Activated CD4-positive, CD25-positive, alpha-beta regulatory T cell treated with anti-CD3 and anti-CD28 coated beads, Interleukin-2, amount 50 U/mL, for 72 hours (primary cell): ENCODE measurements at regions not wholly inside any gene's neighbourhood (a gene's known extent, or its start where the extent isn't known, plus 50 kb on each side); places are given as distances from the start of the nearest gene placed in this dataset.
"Not testable (repeated sequence)": the region's sequence is repeated elsewhere in the genome, so short reads cannot be mapped to it uniquely, and the experiment has no call there.

ENCODE experiments used
- DNase-seq: peaks from one replicate; pipeline ENCODE4 v3.0.0; 2021

DNA sequence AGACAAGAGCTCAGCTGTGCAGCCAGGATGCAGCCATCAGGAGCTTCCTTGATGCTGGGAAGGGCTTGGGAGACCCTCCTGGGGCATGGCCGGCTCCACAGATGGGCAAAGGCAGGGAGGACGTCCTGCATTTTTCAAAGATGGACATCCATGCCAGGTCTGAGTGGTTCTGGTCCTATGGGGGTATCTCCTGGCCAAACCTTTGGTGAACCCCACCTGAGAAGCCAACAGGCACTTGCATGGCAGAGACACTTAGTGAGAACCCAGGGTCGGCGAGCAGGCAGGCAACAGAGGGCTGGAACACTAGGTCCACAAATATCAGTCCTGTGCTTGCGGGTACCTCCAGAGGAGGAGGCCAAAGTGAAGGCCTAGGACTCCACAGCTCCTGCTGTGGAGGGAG, 70.0 kb downstream of the KCTD15 start:
- DNase-seq: no peak

DNA sequence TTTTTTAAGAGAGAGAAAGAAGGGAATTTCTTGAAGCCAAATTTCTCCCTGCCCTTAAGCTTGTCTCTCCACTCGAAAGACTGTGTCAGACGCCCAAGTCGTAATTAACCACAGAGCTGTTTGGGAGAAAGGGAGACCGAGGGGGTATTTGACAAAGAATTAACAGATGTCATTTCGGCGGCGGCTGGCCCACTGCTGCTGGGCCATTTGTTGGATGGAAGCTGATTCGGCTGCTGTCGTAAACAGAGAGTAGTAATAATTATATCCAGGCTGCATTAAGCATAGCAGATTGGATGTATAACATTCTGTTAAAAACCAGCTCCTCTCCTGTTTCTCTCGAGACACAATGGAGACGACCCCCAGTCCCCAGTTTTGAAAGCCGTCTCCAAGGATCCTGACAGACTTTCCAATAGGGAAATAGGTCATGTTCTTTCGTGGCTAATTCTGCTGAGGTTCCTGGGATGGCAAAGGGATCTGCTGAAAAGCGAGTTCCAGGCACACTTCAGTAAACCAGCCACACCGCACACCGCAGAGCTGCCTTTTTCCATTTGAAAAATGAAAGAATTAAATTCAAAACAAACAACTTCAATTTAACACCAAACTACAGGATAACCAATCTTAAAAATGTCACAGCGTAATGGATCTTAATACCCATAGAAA, 71.5 kb downstream of the KCTD15 start:
- no peak for DNase-seq

DNA sequence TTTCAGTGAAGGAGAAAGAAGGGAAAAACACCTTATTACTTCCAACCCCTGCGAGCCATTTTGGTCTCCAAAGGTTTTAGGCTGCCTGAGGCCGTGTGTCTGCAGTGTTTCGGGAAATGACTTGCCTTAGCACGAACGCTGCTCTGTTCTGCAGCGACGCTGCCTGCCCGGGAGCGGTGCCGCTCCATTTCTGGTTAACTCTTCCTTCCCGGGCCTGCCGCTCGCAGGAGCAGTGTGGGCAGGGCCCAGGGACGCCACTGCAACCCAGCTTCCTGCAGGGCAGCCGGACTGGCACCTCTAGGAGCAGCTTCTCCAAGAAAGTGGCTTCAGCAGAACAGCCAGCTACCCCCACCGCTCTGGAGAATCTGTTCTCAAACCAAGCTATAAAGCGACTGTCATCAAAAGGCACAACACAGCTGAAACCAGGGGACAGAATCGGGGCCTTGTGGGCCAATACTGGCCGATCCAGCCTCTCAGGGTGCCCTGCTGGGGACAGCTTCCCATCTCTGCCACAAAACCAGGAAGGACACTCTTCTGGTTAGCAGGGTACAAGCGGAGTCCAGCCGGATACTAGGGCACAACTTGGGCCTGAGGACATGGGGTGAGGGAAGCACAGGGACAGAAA, 72.2 kb downstream of the KCTD15 start:
- no peak for DNase-seq

DNA sequence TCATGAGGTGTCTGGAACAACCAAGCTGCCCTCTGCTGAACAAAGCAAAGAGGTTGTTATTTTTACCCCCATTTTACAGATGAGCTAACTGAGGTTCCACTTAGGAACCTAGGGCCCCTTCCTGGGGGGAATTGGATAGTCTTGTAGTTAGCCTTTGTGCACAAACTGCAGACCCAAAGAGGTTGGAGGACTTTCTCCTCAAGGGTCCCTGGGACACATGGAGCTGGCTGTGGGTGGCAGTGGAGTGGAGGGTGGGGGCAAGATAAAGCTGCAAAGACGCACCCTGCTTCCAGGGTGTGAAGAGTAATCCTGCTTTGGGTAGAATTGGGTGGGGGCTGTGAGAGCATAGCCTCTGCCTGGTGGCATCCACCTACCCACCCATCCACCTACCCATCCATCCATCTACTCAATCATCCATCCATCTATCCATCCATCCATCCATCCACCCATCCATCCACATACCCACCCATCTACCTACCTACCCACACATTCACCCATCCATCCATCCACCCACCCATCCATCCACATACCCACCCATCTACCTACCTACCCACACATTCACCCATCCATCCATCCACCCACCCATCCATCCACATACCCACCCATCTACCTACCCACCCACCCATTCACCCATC, 73.7 kb downstream of the KCTD15 start:
- not testable (repeated sequence) for DNase-seq

DNA sequence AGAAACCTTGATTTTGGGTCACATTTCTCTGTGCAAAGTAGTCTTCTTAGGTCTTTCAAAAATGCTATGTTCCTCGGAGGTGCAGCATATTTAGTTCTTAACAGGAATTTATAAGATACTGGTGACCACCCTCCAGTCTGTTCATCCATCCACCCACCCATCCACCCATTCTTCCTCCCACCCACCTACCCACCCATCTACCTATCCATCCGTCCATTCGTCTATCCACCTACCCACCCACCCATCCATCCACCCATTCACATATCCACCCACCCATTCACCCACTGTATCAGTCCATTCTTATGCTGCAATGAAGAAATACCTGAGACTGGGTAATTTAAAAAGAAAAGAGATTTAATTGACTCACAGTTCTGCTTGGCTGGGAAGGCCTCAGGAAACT, 74.9 kb downstream of the KCTD15 start:
- DNase-seq: no peak

DNA sequence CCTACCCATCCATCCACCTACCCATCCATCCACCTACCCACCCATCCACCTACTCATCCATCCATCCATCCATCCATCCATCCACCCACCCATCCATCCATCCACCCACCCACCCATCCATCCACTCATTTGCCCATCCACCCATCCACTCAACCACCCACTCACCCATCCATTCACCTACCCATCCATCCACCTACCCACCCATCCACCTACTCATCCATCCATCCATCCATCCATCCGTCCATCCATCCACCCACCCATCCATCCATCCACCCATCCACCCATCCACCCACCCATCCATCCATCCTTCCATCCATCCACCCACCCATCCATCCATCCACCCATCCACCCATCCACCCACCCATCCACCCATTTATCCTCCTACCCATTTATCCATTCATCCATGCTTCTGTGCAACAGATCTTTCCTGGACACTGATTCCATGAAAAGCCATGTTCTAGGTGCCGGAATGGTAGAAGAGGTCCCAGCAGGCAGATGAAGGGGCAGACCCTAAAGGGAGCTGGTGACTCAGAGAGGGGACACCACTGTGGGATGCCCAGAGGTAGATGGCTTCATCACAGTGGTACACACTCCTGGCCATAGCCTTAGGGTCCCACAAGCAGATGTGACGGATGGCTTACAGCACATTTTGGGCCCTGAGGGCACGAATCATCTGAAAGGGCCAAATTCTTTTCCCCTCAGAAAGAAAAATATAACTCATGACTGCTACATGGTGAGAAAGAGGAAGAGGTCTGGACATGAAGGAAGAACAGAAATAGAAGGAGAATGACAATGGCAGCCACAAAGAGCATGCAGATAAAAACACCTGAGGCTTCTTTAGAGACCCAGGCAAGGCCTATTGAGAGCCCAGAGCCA, 76.0 kb downstream of the KCTD15 start:
- DNase-seq: no peak

DNA sequence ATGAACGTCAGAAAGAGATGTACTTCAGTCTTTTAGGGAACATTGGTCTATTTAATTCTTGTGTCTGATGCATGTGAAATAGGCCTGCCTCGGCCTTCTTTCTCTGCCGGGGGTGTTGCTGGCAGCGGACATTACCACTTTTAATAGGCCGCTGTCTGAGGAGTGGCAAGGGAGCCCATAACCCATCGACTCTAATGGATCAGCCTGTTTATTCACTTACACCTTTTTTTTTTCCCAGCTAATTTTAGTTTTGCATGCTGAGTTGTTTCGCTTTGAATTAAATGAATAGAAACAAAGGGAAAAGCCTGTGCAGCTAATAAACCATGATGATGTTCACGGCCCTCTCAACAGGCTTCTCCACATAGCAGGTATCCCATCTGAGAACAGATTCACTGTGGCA, 78.4 kb downstream of the KCTD15 start:
- no peak for DNase-seq

DNA sequence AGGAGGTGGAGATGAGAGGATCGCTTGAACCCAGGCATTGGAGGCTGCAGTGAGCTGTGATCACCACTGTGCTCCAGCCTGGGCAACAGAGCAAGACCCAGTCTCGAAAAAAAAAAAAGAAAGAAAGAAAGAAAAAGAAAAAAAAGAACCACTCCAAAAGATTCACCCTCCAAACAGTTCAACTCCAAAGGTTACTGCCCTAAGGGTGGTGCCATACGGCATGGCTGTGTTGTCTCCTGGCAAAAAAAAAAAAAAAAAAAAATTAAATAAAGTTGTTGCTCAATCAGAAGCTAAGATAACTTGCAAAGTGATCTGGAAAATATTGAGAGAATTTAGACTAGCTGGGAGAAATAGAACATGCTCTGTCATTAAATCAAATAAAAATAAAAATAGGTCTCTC, 79.5 kb downstream of the KCTD15 start:
- no peak for DNase-seq

DNA sequence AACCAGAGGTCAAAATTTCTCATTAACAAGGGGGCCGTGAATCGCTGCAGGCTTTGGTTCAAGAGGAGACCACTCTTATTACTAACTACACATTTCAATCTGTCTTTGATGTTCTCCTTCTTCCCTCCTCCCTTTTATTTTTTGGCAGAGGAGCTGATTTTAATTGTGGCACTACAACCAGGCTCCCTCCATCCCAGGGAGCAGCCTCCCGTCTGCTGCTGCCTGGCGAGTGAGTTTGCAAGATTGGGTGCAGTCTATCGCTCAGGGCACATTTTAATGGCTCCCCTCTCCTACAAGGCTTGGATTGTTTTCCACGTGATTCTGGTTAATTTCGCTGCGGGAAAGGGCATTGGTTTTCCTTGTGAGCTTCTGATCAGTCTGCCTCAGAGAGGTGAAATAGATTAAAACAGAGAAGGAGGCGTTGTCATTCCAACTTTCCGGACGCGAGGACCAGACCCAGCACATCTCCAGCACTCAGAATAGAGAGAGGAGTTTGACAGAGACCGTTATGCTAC, 81.4 kb downstream of the KCTD15 start:
- no peak for DNase-seq

DNA sequence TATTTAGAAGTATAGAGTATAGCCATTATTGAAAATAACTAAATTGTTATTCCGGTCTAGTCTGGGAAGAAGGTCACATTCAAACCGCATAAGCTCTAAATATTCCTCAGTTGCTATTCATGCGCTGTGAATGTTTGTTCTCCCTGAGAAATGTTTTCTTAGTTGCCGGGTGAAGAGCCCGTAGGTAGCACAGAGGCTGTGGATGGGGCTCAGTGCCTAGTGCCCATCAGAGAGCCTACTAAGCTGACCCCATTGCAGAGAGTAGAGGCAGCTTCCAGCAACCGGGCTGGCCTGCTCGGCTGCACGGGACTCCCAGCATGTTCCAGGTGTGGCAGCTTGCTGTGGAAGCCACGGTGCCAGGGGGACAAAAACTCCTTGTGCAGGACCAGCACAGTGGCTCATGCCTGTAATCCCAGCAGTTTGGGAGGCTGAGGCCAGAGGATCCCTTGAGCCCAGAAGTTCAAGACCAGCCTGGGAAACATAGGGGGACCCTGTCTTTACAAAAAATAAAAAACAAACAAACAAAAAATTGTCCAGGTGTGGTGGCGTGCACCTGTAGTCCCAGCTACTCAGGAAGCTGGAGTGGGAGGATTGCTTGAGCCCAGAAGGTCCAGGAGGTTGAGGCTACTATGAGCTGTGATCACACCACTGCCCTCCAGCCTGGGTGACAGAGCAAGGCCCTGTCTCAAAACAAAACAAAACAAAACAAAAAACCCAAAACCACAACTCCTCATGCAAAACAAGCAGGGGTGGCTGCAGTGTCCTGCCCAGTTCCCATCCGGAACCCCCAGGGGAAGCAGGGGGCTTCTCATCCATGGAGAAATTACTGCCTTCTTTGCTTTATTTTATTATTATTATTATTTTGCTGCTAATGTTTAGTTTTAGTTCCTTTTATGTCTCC, 82.5 kb downstream of the KCTD15 start:
- DNase-seq: no peak

DNA sequence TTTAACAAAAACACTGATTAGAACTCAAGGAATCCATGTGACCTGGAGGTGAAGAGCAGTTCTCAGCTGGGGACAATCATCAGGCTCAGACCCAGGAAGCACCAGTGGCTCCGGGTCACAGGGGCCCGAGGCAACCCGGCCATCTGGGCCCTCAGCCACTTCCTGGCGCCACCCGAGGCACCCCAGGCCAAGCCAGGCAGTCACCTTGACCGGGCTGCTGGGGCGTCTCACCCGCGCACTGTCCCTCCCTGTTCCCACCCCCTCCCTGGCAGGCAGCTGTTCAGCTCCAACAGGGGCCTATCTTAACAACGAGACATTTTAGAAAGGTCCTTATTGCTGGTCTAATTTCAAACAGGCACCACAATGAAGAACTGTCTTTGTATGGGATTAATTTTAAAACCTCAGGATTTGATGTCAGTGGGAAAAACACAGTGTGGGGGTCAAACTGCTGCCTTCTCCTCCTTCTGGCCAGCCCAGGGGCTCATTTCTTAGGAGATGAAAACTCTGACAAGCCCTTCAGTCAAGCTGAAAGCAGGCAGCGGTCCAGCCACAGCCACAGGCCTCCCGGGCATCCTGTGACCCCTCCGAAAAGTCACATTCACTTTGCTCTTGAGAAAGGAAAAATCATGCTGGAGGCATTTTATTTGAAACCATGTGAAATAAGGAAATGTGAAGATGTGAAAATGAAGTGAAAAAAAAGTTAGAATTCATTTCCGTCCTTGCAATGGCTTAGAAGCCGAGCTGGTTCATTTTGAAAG, 83.3 kb downstream of the KCTD15 start:
- no peak for DNase-seq

DNA sequence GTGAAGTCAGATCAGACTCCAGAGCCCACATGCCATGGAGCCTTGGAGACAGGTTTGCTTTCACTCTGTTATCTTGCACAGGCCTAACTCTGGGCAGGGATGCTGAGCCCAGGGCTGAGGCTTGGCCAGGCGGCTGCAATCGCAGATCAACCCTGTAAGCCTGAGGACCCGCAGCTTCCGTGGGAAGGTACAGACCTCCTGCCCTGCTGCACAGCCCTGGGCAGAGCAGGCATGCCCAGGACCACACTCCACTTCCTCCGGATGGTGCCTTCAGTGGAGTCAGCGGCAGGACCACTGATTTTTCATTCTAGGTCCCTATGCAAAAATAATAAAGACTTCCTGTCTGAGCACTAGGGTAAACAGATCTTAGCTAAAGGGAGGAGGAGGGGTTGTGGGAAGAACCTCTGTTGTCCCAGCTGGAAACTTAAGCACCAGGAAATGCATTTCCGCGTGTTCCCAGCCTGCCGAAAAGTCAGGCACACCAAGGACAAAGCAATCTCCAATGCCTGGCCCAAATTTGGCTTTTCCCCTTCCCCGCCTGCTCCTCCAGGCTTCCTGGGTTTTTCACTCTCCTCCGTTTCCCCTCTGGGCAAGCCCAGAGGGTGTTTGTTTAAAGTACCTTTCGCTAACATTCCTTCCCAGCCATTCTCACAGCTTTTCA, 87.3 kb downstream of the KCTD15 start:
- DNase-seq: no peak

DNA sequence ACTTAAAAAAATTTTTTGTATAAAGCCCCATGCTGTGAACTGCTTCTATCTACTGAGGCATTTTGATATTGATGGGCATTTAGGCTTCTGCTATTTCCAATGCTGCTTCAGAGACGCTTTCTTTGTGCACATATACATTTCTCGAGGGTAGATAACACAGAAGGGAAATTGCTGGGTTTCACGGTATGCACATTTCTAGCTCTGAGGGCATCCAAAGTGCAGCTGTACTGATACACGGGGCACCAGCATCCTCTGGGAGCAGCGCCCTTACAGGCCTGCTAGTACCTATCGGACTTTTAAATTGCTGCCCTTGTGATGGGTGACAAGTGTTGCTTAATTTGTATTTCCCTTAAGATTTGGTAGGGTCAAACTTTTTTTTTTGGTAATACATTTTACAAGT, 88.6 kb downstream of the KCTD15 start:
- no peak for DNase-seq

DNA sequence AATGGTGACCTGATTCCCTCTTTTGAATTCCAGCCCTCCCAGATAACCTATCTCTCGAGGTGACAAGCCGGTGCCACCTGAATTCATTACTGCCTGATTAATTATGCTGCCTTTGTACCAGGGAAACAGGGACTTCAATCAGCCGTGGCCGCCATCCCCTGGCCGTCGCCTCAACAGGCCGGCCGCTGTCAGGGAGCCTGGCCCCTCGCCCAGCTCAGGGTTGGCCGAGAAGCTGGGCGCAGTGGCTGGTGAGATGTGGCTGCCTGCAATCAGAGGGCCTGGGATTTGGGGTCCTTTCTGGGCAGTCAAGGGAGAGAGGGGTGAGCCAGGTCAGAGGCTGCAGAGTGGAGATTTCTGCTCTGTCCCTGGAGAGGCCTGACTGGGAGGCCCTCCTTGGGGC, 91.2 kb downstream of the KCTD15 start:
- no peak for DNase-seq

DNA sequence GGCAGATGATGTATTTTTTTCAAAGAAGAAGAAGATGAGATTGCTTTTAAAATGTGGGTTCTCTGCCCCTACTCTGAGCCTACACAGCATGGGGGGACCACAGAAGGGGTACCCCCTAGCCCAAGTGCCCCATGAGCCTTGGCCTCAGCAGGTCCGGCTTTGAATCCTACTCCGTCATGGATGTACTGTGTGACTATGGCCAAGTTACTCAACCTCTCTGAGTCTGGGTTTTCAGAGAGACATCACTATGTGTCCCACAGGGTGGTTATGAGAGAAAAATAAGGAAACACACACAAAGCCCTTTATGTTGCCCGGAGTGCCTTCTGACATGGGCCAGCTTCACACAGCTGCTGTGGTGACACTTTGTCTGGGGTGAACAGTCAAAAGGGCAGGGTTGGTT, 92.0 kb downstream of the KCTD15 start:
- no peak for DNase-seq

DNA sequence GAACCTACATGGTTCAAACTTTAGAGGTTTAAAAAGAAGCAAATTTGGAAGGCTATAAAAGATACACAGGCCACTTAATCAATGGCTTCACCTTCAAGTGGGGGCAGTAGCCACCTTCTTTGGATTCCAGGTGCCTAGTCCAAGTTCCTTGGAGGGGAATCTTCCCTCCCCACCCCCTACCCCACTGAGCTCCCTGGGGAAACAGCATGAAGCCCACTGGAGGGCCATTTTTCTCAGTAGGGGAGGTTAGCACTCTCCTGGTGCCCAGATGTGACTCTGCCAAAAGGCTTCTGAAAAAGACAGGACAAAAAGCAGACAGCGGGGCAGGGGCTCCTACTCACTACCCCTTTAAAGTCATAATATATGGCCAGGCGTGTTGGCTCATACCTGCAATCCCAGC, 93.9 kb downstream of the KCTD15 start:
- DNase-seq: no peak

DNA sequence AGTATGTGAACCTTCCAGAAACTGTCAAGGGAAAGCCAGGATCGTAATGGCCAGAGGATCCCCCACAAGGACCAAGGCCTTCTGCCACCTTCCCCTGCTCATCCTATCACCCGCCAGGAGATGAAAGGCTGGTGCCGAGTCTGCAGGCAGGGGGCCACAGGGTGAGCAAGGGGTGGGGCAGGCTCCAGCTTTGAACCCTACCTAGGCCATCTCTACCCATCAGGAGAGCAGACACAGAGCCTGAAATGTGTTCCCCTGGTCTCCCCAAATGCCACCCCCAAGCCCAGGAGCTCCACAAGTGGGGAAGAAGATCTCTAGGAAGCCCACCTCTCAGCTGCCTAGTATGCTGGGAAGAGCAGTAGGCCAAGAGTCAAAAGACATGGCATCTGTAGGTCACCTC, 95.1 kb downstream of the KCTD15 start:
- no peak for DNase-seq

DNA sequence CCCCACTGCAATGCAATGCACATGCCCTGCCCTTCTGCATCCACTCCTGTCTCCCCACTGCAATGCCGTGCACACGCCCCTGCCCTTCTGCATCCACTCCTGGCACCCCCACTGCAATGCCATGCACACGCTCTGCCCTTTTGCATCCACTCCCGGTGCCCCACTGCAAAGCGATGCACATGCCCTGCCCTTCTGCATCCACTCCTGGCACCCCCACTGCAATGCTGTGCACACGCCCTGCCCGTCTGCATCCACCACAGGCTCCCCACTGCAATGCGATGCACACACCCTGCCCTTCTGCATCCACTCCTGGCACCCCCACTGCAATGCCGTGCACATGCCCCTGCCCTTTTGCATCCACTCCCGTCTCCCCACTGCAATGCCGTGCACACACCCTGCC, 98.1 kb downstream of the KCTD15 start:
- DNase-seq: no peak

DNA sequence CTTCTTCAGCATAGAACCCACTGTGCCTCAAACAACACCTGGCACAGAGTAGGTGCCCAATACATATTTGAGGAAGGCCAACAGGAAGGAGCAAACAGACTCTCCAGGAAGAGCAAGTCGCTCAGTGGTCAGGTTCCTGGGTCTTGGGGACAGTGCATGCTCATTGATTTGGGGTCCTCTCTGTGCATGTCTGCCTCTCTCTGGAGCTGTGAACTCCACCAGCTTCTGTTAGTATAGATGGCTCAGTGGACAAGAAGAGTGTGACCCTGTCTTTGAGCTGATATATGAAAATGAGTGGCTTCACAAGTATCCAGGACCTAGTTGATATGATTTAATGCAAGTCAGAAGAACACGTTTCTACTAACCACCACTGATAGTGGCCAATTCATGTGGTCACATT, 98.7 kb downstream of the KCTD15 start:
- no peak for DNase-seq

DNA sequence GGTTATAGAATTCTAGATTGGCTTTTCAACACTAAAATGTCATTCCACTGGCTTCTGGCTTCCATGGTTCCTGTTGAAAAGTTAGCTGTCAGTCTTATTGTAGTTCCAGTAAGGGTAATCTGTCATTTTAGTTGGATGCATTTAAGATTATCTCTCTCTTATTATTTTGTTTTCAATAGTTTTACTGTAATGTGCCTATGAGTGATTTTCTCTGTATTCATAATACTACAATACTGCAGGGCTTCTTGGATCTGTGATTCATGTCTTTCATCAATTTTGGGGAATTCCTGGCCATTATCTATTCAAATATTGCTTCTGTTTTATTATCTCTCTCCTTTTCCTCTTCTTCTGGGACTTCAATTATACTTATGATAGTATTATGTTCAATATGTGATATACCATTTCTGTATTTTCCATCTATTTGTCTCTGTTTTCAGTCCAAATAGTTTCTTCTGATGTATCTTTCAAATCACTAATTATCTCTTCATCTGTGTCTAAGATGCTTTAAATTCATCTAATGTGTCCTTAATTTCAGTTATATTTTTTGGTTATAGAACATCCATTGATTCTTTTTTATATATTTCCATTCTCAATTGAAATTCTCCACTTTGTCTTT, 101.5 kb downstream of the KCTD15 start:
- DNase-seq: no peak

DNA sequence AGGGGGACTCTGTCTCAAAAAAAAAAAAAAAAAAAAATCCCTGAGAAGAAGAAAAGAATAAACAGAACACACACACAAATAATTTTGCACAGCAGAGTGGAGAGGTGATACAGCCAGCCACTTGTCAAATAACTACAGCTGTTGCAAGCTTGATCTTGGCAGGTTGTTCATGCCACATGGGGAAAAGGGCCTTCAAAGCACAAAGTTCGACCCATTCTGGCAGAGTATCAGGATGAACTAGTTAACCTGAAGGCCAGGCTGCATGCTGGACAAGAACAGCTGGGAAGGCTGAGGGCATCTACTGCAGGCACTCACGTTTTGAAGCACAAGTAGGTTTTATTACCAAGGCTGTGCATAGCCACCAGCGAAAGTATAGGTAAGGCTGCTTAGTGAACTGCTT, 104.1 kb downstream of the KCTD15 start:
- DNase-seq: no peak
